Gastrocnemius medialis (tissue), 4 donors: ENCODE measurements at regions not wholly inside any gene's neighbourhood (a gene's known extent, or its start where the extent isn't known, plus 50 kb on each side); places are given as distances from the start of the nearest gene placed in this dataset.

ENCODE experiments used
- ATAC-seq, 2 donors: fragments of 150-250 bp; one replicate each; pipeline ENCODE4 v1.9.1; 2016
- DNase-seq, 2 donors: peaks; one replicate each; pipeline ENCODE4 v3.0.0-alpha.2; 2019
- H3K27ac ChIP-seq, 4 donors: fragments of 200-600 bp; sonication (generic); 1 replicate in 1 of 4; 2 replicates in 3 of 4; pipeline ENCODE4 v1.5.1; 2016 to 2018; ENCODE audit warnings: mild to moderate bottlenecking in 2 of 4, moderate library complexity in 1 of 4
- H3K27me3 ChIP-seq, 3 donors: fragments of 200-600 bp; sonication (generic) in 2 of 3; 1 replicate in 1 of 3; 2 replicates in 2 of 3; pipeline versions ENCODE4 v1.5.1 to v1.6.0; 2016 to 2019; ENCODE audit warnings: mild to moderate bottlenecking in 1 of 3, moderate library complexity in 1 of 3
- H3K36me3 ChIP-seq, 2 donors: fragments of 200-600 bp; sonication (generic) in 1 of 2; one replicate each; pipeline ENCODE4 v1.5.1; 2017 to 2018
- H3K4me1 ChIP-seq, 2 donors: fragments of 200-600 bp; sonication (generic) in 1 of 2; one replicate each; pipeline ENCODE4 v1.5.1; 2016 to 2017; ENCODE audit warnings: mild to moderate bottlenecking in 2 of 2
- H3K4me3 ChIP-seq, 4 donors: fragments of 200-600 bp; sonication (generic) in 3 of 4; 1 replicate in 1 of 4; 2 replicates in 3 of 4; pipeline ENCODE4 v1.5.1; 2016 to 2019; ENCODE audit warnings: mild to moderate bottlenecking in 2 of 4
- H3K9me3 ChIP-seq, 3 donors: fragments of 200-600 bp; sonication (generic) in 2 of 3; 1 replicate in 1 of 3; 2 replicates in 2 of 3; pipeline ENCODE4 v1.5.1; 2016 to 2019
- POLR2A ChIP-seq, 2 donors: fragments of 450-650 bp; IDR thresholded peaks; one replicate each; pipeline ENCODE4 v1.6.1; 2017; ENCODE audit warnings: antibody characterized with exemption in 2 of 2, mild to moderate bottlenecking in 2 of 2, moderate library complexity in 2 of 2
- in situ Hi-C, 4 donors: fragments of 200-750 bp; cut with MboI; loops; one replicate each; pipeline versions ENCODE4 v1.15.0 to v1.8.0; 2017; ENCODE audit warnings: low sequenced_read_pairs in 4 of 4
- intact Hi-C: fragments of 100-400 bp; cut with DNase I; formaldehyde crosslinking; loops from one replicate; pipeline ENCODE4 v1.15.1; 2023; ENCODE audit warnings: low total_unique reads
- TF ChIP-seq, protein P1 (sequence below), 5 experiments: fragments of 450-650 bp in 3 of 5; fragments of 200-600 bp in 2 of 5; sonication (generic) in 2 of 5; IDR thresholded peaks in 4 of 5; conservative IDR thresholded peaks in 1 of 5; 1 replicate in 4 of 5; 2 replicates in 1 of 5; pipeline ENCODE4 v1.5.1; 2016 to 2019; ENCODE audit warnings: antibody characterized with exemption in 5 of 5, mild to moderate bottlenecking in 3 of 5, moderate library complexity in 3 of 5

DNA sequence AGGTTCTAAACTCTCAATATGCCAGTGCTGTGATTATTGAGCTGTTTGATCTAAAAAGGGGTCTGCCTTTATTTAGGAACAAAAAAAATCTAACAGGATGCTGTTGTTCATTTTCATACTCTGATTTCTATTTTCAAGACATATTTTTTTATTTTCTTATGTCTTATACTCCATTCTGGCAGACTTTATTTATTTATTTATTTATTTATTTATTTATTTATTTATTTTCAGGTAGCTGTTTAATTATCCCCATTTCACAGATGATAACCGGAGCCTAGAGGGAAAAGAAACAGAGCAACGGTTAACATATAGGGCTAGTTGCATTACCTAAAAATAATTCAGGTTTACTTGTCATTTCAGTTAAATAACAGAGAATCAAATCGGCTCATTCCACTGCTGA lies 174.4 kb downstream of the CENPF start:
- intact Hi-C loops (no loop called here), in situ Hi-C loops (no loop called here)
- no peaks in the 10 kb centered on the region for H3K27me3 ChIP-seq
- H3K9me3 ChIP-seq, result no peaks in the 10 kb centered on the region
- H3K27ac ChIP-seq, result no peak overlapping the region
- no peak overlapping the region for H3K4me3 ChIP-seq
- no peaks in the 10 kb centered on the region for H3K36me3 ChIP-seq
- TF ChIP-seq POLR2A (IDR thresholded peaks at IDR 0.05), result no peak
- TF ChIP-seq, protein P1, sequence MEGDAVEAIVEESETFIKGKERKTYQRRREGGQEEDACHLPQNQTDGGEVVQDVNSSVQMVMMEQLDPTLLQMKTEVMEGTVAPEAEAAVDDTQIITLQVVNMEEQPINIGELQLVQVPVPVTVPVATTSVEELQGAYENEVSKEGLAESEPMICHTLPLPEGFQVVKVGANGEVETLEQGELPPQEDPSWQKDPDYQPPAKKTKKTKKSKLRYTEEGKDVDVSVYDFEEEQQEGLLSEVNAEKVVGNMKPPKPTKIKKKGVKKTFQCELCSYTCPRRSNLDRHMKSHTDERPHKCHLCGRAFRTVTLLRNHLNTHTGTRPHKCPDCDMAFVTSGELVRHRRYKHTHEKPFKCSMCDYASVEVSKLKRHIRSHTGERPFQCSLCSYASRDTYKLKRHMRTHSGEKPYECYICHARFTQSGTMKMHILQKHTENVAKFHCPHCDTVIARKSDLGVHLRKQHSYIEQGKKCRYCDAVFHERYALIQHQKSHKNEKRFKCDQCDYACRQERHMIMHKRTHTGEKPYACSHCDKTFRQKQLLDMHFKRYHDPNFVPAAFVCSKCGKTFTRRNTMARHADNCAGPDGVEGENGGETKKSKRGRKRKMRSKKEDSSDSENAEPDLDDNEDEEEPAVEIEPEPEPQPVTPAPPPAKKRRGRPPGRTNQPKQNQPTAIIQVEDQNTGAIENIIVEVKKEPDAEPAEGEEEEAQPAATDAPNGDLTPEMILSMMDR (IDR thresholded peaks at IDR 0.05 in 4 of 5, conservative IDR thresholded peaks at IDR 0.05 in 1 of 5), result no peak
- ATAC-seq (no peak), DNase-seq (no peak)
- H3K4me1 ChIP-seq, result no peaks in the 10 kb centered on the region

DNA sequence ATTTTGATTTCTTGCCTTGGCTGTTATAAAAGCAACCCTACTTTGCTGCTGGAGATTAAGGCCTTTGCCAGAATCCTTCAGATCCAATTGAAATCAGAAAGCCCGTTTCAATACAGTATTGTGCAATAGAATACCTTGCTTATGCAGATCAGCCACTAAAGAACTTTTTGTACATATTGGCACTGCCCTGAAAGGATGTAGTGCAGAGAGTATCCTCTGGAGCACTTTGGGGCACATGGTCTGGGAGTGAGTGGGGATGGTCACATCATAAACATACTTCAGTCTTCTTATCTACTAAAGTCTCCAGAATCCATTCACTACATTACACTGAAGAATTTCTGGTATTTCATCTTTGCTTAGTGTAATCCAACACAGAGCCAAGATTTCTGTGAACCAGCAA lies 189.0 kb downstream of the CENPF start:
- no peak for ATAC-seq
- H3K27me3 ChIP-seq, result no peaks in the 10 kb centered on the region
- no peak overlapping the region for H3K27ac ChIP-seq
- in situ Hi-C loops (no loop called here), intact Hi-C loops (no loop called here)
- TF ChIP-seq POLR2A (IDR thresholded peaks at IDR 0.05), result no peak
- TF ChIP-seq, protein P1 (IDR thresholded peaks at IDR 0.05 in 4 of 5, conservative IDR thresholded peaks at IDR 0.05 in 1 of 5), result no peak
- H3K4me1 ChIP-seq, result no peaks in the 10 kb centered on the region
- H3K4me3 ChIP-seq, result no peak overlapping the region
- no peak for DNase-seq
- no peaks in the 10 kb centered on the region for H3K36me3 ChIP-seq
- H3K9me3 ChIP-seq, result no peaks in the 10 kb centered on the region

DNA sequence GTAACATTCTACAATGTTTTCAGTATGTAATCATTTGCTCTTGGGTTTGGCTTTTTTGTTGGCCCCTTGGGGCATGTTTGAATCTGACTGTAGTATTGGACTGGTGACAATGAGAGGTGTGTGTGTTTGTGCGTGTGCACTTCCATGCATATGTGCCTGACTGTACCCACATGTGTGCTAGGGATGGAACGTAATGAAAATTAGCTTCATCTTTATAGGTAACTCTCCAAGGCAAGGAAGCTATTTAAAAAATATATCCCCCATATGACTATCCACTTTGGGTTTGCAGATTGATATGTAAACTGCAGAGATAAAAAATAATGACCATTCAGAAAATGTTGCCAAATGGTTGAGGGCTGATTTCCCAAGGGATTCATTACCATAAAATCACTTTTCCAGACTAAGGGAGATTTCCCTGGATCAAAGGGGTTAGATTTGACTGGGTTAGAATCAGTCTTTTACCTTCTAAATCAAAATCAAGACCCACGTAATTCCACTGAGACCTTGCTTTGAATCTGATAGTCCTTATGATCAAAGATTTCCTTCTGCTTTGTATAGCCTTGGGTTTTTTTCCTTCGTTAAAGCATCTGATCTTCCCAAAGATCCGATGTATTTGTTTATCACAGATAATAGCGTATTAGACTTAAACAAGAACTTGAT lies 189.7 kb downstream of the CENPF start:
- in situ Hi-C loops (no loop called here), intact Hi-C loops (no loop called here)
- Histone ChIP-seq H3K36me3 (no peaks in the 10 kb centered on the region), H3K4me3 (no peak overlapping the region), H3K27ac (no peak overlapping the region), H3K4me1 (no peaks in the 10 kb centered on the region), H3K27me3 (no peaks in the 10 kb centered on the region), H3K9me3 (no peaks in the 10 kb centered on the region)
- ATAC-seq (no peak), DNase-seq (no peak)
- TF ChIP-seq, protein P1 (IDR thresholded peaks at IDR 0.05 in 4 of 5, conservative IDR thresholded peaks at IDR 0.05 in 1 of 5), result no peak
- no peak for TF ChIP-seq POLR2A (IDR thresholded peaks at IDR 0.05)

DNA sequence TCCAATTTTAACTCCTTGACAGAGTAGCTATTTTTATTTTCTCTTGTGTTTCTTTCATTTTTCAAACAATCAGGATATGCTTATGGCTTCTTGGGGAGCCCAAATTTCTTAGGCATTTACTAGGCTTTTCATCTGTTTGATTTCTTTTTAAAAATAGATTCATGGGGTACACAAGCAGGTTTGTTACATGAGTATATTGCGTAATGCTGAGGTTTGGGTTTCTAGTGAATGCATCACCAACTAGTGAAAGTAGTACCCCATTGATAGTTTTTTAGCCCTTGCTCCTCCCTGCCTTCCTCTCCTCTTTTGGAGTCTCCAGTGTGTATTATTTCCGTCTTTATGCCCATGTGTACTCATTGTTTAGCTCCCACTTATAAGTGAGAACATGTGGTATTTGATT lies 190.7 kb downstream of the CENPF start:
- H3K36me3 ChIP-seq, result no peaks in the 10 kb centered on the region
- no peak overlapping the region for H3K27ac ChIP-seq
- H3K4me3 ChIP-seq, result no peak overlapping the region
- no peaks in the 10 kb centered on the region for H3K9me3 ChIP-seq
- intact Hi-C loops (no loop called here), in situ Hi-C loops (no loop called here)
- ATAC-seq, result no peak
- H3K4me1 ChIP-seq, result no peaks in the 10 kb centered on the region
- H3K27me3 ChIP-seq, result no peaks in the 10 kb centered on the region
- TF ChIP-seq POLR2A (IDR thresholded peaks at IDR 0.05), result no peak
- TF ChIP-seq, protein P1 (IDR thresholded peaks at IDR 0.05 in 4 of 5, conservative IDR thresholded peaks at IDR 0.05 in 1 of 5), result no peak
- DNase-seq, result no peak

DNA sequence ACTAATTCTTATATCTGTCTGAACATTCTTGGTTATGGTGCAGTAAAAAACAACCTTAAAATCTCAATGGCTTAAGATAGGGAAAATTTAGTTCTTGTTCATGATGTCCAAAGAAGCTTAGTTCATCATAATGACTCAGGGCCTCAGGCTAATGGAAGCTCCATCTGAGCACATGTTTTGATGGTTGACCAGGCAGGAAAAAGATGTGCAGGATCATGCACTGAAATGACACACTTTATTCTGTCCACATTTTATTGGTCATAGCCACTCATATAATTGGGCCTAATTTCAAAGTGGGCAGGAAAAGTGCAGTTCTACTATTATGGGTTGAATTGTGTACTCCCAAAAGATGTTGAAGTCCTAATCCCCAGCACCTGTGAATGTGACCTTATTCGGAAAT lies 198.2 kb downstream of the CENPF start:
- no peak for ATAC-seq
- Histone ChIP-seq H3K4me3 (no peak overlapping the region), H3K4me1 (no peaks in the 10 kb centered on the region), H3K27me3 (no peaks in the 10 kb centered on the region), H3K9me3 (no peaks in the 10 kb centered on the region), H3K27ac (no peak overlapping the region), H3K36me3 (no peaks in the 10 kb centered on the region)
- DNase-seq, result no peak
- TF ChIP-seq, protein P1 (IDR thresholded peaks at IDR 0.05 in 4 of 5, conservative IDR thresholded peaks at IDR 0.05 in 1 of 5), result no peak
- TF ChIP-seq POLR2A (IDR thresholded peaks at IDR 0.05), result no peak
- in situ Hi-C loops, result no loop called here
- intact Hi-C loops, result no loop called here
